SK-N-SH treated with all-trans-retinoic acid at 6 μM for 48 hours (cell line): ENCODE measurements at regions not wholly inside any gene's neighbourhood (a gene's known extent, or its start where the extent isn't known, plus 50 kb on each side); places are given as distances from the start of the nearest gene placed in this dataset.

Experiments used
- ARNTL ChIP-seq: fragments of 450-650 bp; formaldehyde crosslinking; IDR thresholded peaks from 2 replicates; pipeline ENCODE4 v1.5.0; 2020; ENCODE audit warnings: low read depth, mild to moderate bottlenecking, moderate library complexity, borderline replicate concordance
- CSDC2 ChIP-seq: fragments of 250-450 bp; sonication (Bioruptor Pico); IDR thresholded peaks from 2 replicates; pipeline ENCODE4 v1.5.0; 2020; ENCODE audit warnings: mild to moderate bottlenecking, moderate library complexity
- ISL1 ChIP-seq: fragments of 250-450 bp; sonication (Bioruptor Pico); IDR thresholded peaks from 2 replicates; pipeline ENCODE4 v2.1.2; 2022; ENCODE audit warnings: mild to moderate bottlenecking, moderate library complexity
- PPARA ChIP-seq: fragments of 250-450 bp; sonication (Bioruptor Pico); IDR thresholded peaks from 2 replicates; pipeline ENCODE4 v1.5.0; 2020; ENCODE audit warnings: mild to moderate bottlenecking, borderline replicate concordance
- RARB ChIP-seq: fragments of 250-450 bp; sonication (Bioruptor Pico); IDR thresholded peaks from 2 replicates; pipeline ENCODE4 v1.8.0; 2021; ENCODE audit warnings: mild to moderate bottlenecking, moderate library complexity
- ZFP3 ChIP-seq: fragments of 250-450 bp; sonication (Bioruptor Pico); IDR thresholded peaks from 2 replicates; pipeline ENCODE4 v1.5.0; 2020; ENCODE audit warnings: mild to moderate bottlenecking, moderate library complexity
- ZNF70 ChIP-seq: fragments of 450-650 bp; formaldehyde crosslinking; IDR thresholded peaks from 2 replicates; pipeline ENCODE4 v1.5.0; 2020; ENCODE audit warnings: mild to moderate bottlenecking, moderate library complexity
- ZNF8 ChIP-seq: fragments of 450-650 bp; formaldehyde crosslinking; IDR thresholded peaks from 2 replicates; pipeline ENCODE4 v1.5.0; 2020; ENCODE audit warnings: mild to moderate bottlenecking, moderate library complexity
- TF ChIP-seq, protein P1 (sequence below): fragments of 250-450 bp; sonication (Bioruptor Pico); IDR thresholded peaks from 2 replicates; pipeline ENCODE4 v1.8.0; 2020; ENCODE audit warnings: mild to moderate bottlenecking, moderate library complexity, borderline replicate concordance

DNA sequence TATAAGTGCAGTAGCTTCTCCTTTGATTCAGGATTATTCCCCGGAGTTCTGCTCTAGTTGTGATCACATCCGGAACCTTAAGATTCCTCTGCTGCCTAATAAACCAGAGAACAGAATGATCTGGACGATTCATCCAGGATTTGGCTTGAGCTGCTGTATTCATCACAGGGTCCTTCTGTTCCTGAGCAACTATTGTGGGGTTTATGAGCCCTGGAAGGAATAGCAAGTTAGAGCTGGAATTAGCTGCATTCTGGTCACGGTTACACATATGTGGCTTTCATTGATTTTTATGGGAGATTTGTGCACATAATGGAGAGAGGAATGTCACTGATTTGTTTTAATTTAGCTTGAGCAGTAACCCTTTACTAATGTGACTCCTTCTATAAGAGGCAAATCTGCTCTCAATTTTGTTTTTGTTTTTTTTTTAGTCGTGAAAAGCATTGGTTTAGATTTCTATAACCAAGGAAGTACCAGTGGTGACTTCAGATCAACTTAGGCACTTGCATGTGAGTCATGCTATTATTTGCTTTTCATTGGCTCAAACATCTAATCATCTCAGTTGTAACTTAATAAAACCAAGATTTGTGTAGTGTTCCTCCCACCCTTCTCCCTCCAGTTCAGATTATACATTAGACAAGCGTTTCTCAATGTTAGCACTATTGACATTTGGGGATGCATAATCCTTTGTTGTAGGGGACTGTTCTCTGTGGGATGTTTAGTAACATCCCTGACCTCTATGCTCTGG, 148.5 kb downstream of the OTOL1 start:
- no peak for TF ChIP-seq ISL1 (CRISPR knock-in tag)
- no peak for TF ChIP-seq CSDC2 (CRISPR knock-in tag)
- TF ChIP-seq ZNF70 (CRISPR knock-in tag) = no peak
- no peak for TF ChIP-seq RARB (CRISPR knock-in tag)
- TF ChIP-seq ARNTL (CRISPR knock-in tag) = no peak
- TF ChIP-seq PPARA (CRISPR knock-in tag) = no peak
- TF ChIP-seq, protein P1, sequence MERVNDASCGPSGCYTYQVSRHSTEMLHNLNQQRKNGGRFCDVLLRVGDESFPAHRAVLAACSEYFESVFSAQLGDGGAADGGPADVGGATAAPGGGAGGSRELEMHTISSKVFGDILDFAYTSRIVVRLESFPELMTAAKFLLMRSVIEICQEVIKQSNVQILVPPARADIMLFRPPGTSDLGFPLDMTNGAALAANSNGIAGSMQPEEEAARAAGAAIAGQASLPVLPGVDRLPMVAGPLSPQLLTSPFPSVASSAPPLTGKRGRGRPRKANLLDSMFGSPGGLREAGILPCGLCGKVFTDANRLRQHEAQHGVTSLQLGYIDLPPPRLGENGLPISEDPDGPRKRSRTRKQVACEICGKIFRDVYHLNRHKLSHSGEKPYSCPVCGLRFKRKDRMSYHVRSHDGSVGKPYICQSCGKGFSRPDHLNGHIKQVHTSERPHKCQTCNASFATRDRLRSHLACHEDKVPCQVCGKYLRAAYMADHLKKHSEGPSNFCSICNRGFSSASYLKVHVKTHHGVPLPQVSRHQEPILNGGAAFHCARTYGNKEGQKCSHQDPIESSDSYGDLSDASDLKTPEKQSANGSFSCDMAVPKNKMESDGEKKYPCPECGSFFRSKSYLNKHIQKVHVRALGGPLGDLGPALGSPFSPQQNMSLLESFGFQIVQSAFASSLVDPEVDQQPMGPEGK (CRISPR knock-in tag) = no peak
- TF ChIP-seq ZFP3 (CRISPR knock-in tag) = no peak
- no peak for TF ChIP-seq ZNF8 (CRISPR knock-in tag)
